Ishikawa (cell line): ENCODE measurements at regions not wholly inside any gene's neighbourhood (a gene's known extent, or its start where the extent isn't known, plus 50 kb on each side); places are given as distances from the start of the nearest gene placed in this dataset.

Experiments
- CEBPB ChIP-seq: IDR thresholded peaks from 2 replicates; pipeline ENCODE4 v1.6.1; 2012
- CREB1 ChIP-seq: IDR thresholded peaks from 2 replicates; pipeline ENCODE4 v1.6.1; 2012; ENCODE audit warnings: low read depth
- TAF1 ChIP-seq: IDR thresholded peaks from 2 replicates; pipeline ENCODE4 v1.6.1; 2012; ENCODE audit warnings: low read depth, mild to moderate bottlenecking
- TF ChIP-seq, protein P1 (sequence below): IDR thresholded peaks from 2 replicates; pipeline ENCODE4 v1.6.1; 2012
- TF ChIP-seq, protein P2 (sequence below): IDR thresholded peaks from 2 replicates; pipeline ENCODE4 v1.6.1; 2012
- TF ChIP-seq, protein P3 (sequence below): IDR thresholded peaks from 2 replicates; pipeline ENCODE4 v1.6.1; 2012; ENCODE audit warnings: low read depth, mild to moderate bottlenecking

- TF ChIP-seq, protein P1, sequence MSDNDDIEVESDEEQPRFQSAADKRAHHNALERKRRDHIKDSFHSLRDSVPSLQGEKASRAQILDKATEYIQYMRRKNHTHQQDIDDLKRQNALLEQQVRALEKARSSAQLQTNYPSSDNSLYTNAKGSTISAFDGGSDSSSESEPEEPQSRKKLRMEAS: no peak
- TF ChIP-seq TAF1 (no peak), CEBPB (no peak), CREB1 (no peak)
- TF ChIP-seq, protein P2, sequence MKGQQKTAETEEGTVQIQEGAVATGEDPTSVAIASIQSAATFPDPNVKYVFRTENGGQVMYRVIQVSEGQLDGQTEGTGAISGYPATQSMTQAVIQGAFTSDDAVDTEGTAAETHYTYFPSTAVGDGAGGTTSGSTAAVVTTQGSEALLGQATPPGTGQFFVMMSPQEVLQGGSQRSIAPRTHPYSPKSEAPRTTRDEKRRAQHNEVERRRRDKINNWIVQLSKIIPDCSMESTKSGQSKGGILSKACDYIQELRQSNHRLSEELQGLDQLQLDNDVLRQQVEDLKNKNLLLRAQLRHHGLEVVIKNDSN: no peak
- TF ChIP-seq, protein P3, sequence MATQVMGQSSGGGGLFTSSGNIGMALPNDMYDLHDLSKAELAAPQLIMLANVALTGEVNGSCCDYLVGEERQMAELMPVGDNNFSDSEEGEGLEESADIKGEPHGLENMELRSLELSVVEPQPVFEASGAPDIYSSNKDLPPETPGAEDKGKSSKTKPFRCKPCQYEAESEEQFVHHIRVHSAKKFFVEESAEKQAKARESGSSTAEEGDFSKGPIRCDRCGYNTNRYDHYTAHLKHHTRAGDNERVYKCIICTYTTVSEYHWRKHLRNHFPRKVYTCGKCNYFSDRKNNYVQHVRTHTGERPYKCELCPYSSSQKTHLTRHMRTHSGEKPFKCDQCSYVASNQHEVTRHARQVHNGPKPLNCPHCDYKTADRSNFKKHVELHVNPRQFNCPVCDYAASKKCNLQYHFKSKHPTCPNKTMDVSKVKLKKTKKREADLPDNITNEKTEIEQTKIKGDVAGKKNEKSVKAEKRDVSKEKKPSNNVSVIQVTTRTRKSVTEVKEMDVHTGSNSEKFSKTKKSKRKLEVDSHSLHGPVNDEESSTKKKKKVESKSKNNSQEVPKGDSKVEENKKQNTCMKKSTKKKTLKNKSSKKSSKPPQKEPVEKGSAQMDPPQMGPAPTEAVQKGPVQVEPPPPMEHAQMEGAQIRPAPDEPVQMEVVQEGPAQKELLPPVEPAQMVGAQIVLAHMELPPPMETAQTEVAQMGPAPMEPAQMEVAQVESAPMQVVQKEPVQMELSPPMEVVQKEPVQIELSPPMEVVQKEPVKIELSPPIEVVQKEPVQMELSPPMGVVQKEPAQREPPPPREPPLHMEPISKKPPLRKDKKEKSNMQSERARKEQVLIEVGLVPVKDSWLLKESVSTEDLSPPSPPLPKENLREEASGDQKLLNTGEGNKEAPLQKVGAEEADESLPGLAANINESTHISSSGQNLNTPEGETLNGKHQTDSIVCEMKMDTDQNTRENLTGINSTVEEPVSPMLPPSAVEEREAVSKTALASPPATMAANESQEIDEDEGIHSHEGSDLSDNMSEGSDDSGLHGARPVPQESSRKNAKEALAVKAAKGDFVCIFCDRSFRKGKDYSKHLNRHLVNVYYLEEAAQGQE: no peak
These were observed 342.6 kb downstream of the NSUN3 start for GRCh38 chr3:94405258-94406035.
